ENCODE measurements at regions not wholly inside any gene's neighbourhood (a gene's known extent, or its start where the extent isn't known, plus 50 kb on each side); places are given as distances from the start of the nearest gene placed in this dataset.

GRCh38 chr4:78665216-78665770 lies 110.9 kb upstream of the BMP2K start:
- Histone ChIP-seq H3K27ac (no peak overlapping the region), H3K4me1 (peaks cover 9% of the 10 kb centered on the region), H3K27me3 (no peaks in the 10 kb centered on the region), H3K36me3 (replicated peaks in 1 of 2; ENCODE audit: insufficient read depth in 1 of 2, low read depth in 2 of 2) (no peaks in the 10 kb centered on the region), H3K9me3 (no peaks in the 10 kb centered on the region), H3K4me3 (no peak overlapping the region)
- TF ChIP-seq CTCF (IDR thresholded peaks at IDR 0.05) (no peak), POLR2A (IDR thresholded peaks at IDR 0.05) (no peak)
- no peak for ATAC-seq
- DNase-seq: no peak
- intact Hi-C loops (cut with DNase I): no loop called here

GRCh38 chr4:78666830-78667258 lies 109.3 kb upstream of the BMP2K start:
- intact Hi-C loops (cut with DNase I): no loop called here
- peaks cover 11% of the 10 kb centered on the region for H3K4me1 ChIP-seq
- no peaks in the 10 kb centered on the region for H3K9me3 ChIP-seq
- H3K27ac ChIP-seq: peak overlapping the region in 1 of 4 donors; percentile 38
- 56 to 58% methylated on average over 3 of the region's 3 CpGs for WGBS, 2 donors
- no peak overlapping the region for H3K4me3 ChIP-seq
- no peak for DNase-seq
- TF ChIP-seq CTCF (IDR thresholded peaks at IDR 0.05) (no peak), POLR2A (IDR thresholded peaks at IDR 0.05) (no peak)
- H3K27me3 ChIP-seq: no peaks in the 10 kb centered on the region
- no peak for ATAC-seq
- no peaks in the 10 kb centered on the region for H3K36me3 ChIP-seq (replicated peaks in 1 of 2; ENCODE audit: insufficient read depth in 1 of 2, low read depth in 2 of 2)

- ATAC-seq (no peak), DNase-seq (no peak)
- TF ChIP-seq CTCF (IDR thresholded peaks at IDR 0.05) (no peak), POLR2A (IDR thresholded peaks at IDR 0.05) (no peak)
- Histone ChIP-seq H3K4me3 (no peak overlapping the region), H3K4me1 (peaks cover 6% of the 10 kb centered on the region), H3K27me3 (no peaks in the 10 kb centered on the region), H3K27ac (peak overlapping the region in 1 of 4 donors; percentile 38), H3K9me3 (no peaks in the 10 kb centered on the region), H3K36me3 (replicated peaks in 1 of 2; ENCODE audit: insufficient read depth in 1 of 2, low read depth in 2 of 2) (no peaks in the 10 kb centered on the region)
- intact Hi-C loops (cut with DNase I): no loop called here
- WGBS, 2 donors: 71 to 75% methylated on average over 3 of the region's 3 CpGs
Observed at GRCh38 chr4:78667325-78667724, 108.8 kb upstream of the BMP2K start.

GRCh38 chr4:78667764-78668163 lies 108.4 kb upstream of the BMP2K start:
- no peaks in the 10 kb centered on the region for H3K27me3 ChIP-seq
- H3K36me3 ChIP-seq (replicated peaks in 1 of 2; ENCODE audit: insufficient read depth in 1 of 2, low read depth in 2 of 2): no peaks in the 10 kb centered on the region
- no peak overlapping the region for H3K4me3 ChIP-seq
- no peak for TF ChIP-seq CTCF (IDR thresholded peaks at IDR 0.05)
- no peaks in the 10 kb centered on the region for H3K9me3 ChIP-seq
- no peak for DNase-seq
- intact Hi-C loops (cut with DNase I): no loop called here
- no peak for ATAC-seq
- WGBS, 2 donors: 69 to 77% methylated on average over 2 of the region's 2 CpGs
- peak overlapping the region in 1 of 4 donors; percentile 38 for H3K27ac ChIP-seq
- peaks cover 6% of the 10 kb centered on the region for H3K4me1 ChIP-seq

- no peaks in the 10 kb centered on the region for H3K36me3 ChIP-seq (replicated peaks in 1 of 2; ENCODE audit: insufficient read depth in 1 of 2, low read depth in 2 of 2)
- no peak for ATAC-seq
- TF ChIP-seq CTCF (IDR thresholded peaks at IDR 0.05) (peak in 2 of 7 experiments; percentile 10 to 28), POLR2A (IDR thresholded peaks at IDR 0.05) (no peak)
- no peak overlapping the region for H3K27ac ChIP-seq
- intact Hi-C loops (cut with DNase I): no loop called here
- peaks cover 6% of the 10 kb centered on the region for H3K4me1 ChIP-seq
- H3K9me3 ChIP-seq: no peaks in the 10 kb centered on the region
- no peaks in the 10 kb centered on the region for H3K27me3 ChIP-seq
- DNase-seq: no peak
- H3K4me3 ChIP-seq: no peak overlapping the region
- 62 to 68% methylated on average over 3 of the region's 3 CpGs for WGBS, 2 donors
Observed at GRCh38 chr4:78669453-78669852, 106.7 kb upstream of the BMP2K start.
